Head of caudate nucleus (tissue), 42 donors: ENCODE measurements at regions not wholly inside any gene's neighbourhood (a gene's known extent, or its start where the extent isn't known, plus 50 kb on each side); places are given as distances from the start of the nearest gene placed in this dataset.
A peak's percentile ranks its signal among the peaks of the same experiment; 100 is the strongest.

Experiments used
- DNase-seq, 42 donors: peaks; one replicate each; pipeline versions ENCODE4 v3.0.0 to v3.0.0-alpha.2; 2020 to 2021; ENCODE audit warnings: mixed read lengths in 7 of 42
- intact Hi-C: fragments of 100-400 bp; cut with DNase I; formaldehyde crosslinking; loops from one replicate; pipeline ENCODE4 v1.15.0; 2022

GRCh38 chrX:22325096-22325495, 52.4 kb downstream of the CBLL2 start:
- no peak for DNase-seq
- intact Hi-C loops: no loop called here

- intact Hi-C loops: no loop called here
Measured at GRCh38 chrX:22329783-22330182, 57.1 kb downstream of the CBLL2 start.

GRCh38 chrX:22338740-22339139, 66.0 kb downstream of the CBLL2 start:
- DNase-seq: no peak
- intact Hi-C loops: no loop called here

More at GRCh38 chrX:22329783-22330182, 57.1 kb downstream of the CBLL2 start:
- DNase-seq: no peak

- DNase-seq: no peak
- intact Hi-C loops: no loop called here
Measured at GRCh38 chrX:22339459-22339858, 66.7 kb downstream of the CBLL2 start.

- DNase-seq: no peak
- intact Hi-C loops: no loop called here
Measured at GRCh38 chrX:22340022-22340616, 67.4 kb downstream of the CBLL2 start.

- intact Hi-C loops: no loop called here
- DNase-seq: peak in 1 of 42 donors; percentile 16
Measured at GRCh38 chrX:22343192-22343591, 70.5 kb downstream of the CBLL2 start.

GRCh38 chrX:22345884-22346283, 73.2 kb downstream of the CBLL2 start:
- intact Hi-C loops: no loop called here
- DNase-seq: no peak

- no peak for DNase-seq
- intact Hi-C loops: no loop called here
Measured at GRCh38 chrX:22347491-22347890, 74.8 kb downstream of the CBLL2 start.

- intact Hi-C loops: no loop called here
Measured at GRCh38 chrX:22349116-22349515, 76.4 kb downstream of the CBLL2 start.

GRCh38 chrX:22351076-22351475, 78.4 kb downstream of the CBLL2 start:
- no peak for DNase-seq
- intact Hi-C loops: no loop called here

More at GRCh38 chrX:22349116-22349515, 76.4 kb downstream of the CBLL2 start:
- no peak for DNase-seq

GRCh38 chrX:22351966-22352365, 79.3 kb downstream of the CBLL2 start:
- no peak for DNase-seq
- intact Hi-C loops: no loop called here

GRCh38 chrX:22357621-22358020, 84.9 kb downstream of the CBLL2 start:
- no peak for DNase-seq
- intact Hi-C loops: no loop called here

GRCh38 chrX:22360129-22360528, 87.4 kb downstream of the CBLL2 start:
- no peak for DNase-seq
- intact Hi-C loops: no loop called here

- intact Hi-C loops: no loop called here
Measured at GRCh38 chrX:22365460-22365859, 92.7 kb downstream of the CBLL2 start.

GRCh38 chrX:22366166-22366702, 93.5 kb downstream of the CBLL2 start:
- DNase-seq: no peak
- intact Hi-C loops: no loop called here

More at GRCh38 chrX:22365460-22365859, 92.7 kb downstream of the CBLL2 start:
- no peak for DNase-seq

- intact Hi-C loops: no loop called here
- DNase-seq: no peak
Measured at GRCh38 chrX:22366906-22367305, 94.2 kb downstream of the CBLL2 start.

GRCh38 chrX:22373094-22373493, 100.4 kb downstream of the CBLL2 start:
- no peak for DNase-seq
- intact Hi-C loops: no loop called here

GRCh38 chrX:22373766-22374165, 101.1 kb downstream of the CBLL2 start:
- no peak for DNase-seq
- intact Hi-C loops: no loop called here

- no peak for DNase-seq
- intact Hi-C loops: no loop called here
Measured at GRCh38 chrX:22376369-22376768, 103.7 kb downstream of the CBLL2 start.

GRCh38 chrX:22378296-22378695, 105.6 kb downstream of the CBLL2 start:
- intact Hi-C loops: no loop called here
- DNase-seq: peak in 31 of 42 donors; percentile 1 to 69 (median 19)

GRCh38 chrX:22383988-22384387, 111.3 kb downstream of the CBLL2 start:
- intact Hi-C loops: no loop called here
- DNase-seq: no peak
